K562 (cell line): ENCODE measurements at regions not wholly inside any gene's neighbourhood (a gene's known extent, or its start where the extent isn't known, plus 50 kb on each side); places are given as distances from the start of the nearest gene placed in this dataset.

Source experiments
- ATAC-seq: fragments of 200-7000 bp; cut with Tn5 transposase; 3 replicates; pipeline ENCODE4 v1.9.1; 2020; ENCODE audit warnings: moderate library complexity
- BruUV-seq: library from RNA; stranded (reverse); fragments of 400-500 nt; replicated peaks from 2 replicates; lab custom pipeline; 2021; lab: Mats Ljungman, UMichigan
- CTCF ChIA-PET: fragments of 300-600 bp; formaldehyde crosslinking; extraction: SDS; loops from one replicate; lab custom pipeline; 2021; ENCODE audit warnings: low intra/inter-chr PET ratio; lab: Yijun Ruan, JAX
- POLR2A ChIA-PET: fragments of 300-600, 350-650 bp; sonication (Branson Sonifier 250); formaldehyde crosslinking; extraction: SDS; loops from one replicate; lab custom pipeline; 2021; ENCODE audit warnings: antibody characterized with exemption, inconsistent platforms; lab: Yijun Ruan, JAX
- DNase-seq, 4 experiments: peaks; one replicate each; pipeline versions ENCODE4 v3.0.0 to v3.0.0-alpha.2; 2011 to 2018; ENCODE audit warnings: low spot score in 3 of 4, mixed read lengths in 3 of 4; ENCODE audit errors: extremely low read depth in 1 of 4
- FAIRE-seq: peaks from 2 replicates; lab custom pipeline; 2011; peaks lifted over from hg19 to GRCh38; lab: Jason Lieb, UNC
- H2AFZ ChIP-seq: 2 replicates; pipeline ENCODE4 v1.6.0; 2011; ENCODE audit warnings: low read depth, low read length, control low read depth, inconsistent platforms
- H3K27ac ChIP-seq: fragments of 200-600 bp; 3 replicates; pipeline ENCODE4 v1.8.0; 2011; ENCODE audit warnings: low read depth, mild to moderate bottlenecking, control low read depth, inconsistent platforms, low read length, moderate library complexity, mixed read lengths; ENCODE audit errors: extremely low read depth
- H3K27me3 ChIP-seq, 2 experiments: fragments of 300-600 bp in 1 of 2; 2 replicates in 1 of 2; 3 replicates in 1 of 2; pipeline versions ENCODE4 v1.6.0 to v1.8.0; 2011; ENCODE audit warnings: inconsistent platforms in 2 of 2, low read length in 2 of 2, mild to moderate bottlenecking in 1 of 2, mixed read lengths in 1 of 2, moderate library complexity in 1 of 2; ENCODE audit not compliant: control insufficient read depth in 2 of 2, insufficient read depth in 2 of 2
- H3K36me3 ChIP-seq: fragments of 300-600 bp; 3 replicates; pipeline ENCODE4 v1.8.0; 2011; ENCODE audit warnings: mild to moderate bottlenecking, low read length, inconsistent platforms; ENCODE audit not compliant: control insufficient read depth, insufficient read depth
- H3K4me1 ChIP-seq, 2 experiments: fragments of 200-600 bp in 1 of 2; replicated peaks in 1 of 2; 2 replicates in 1 of 2; 3 replicates in 1 of 2; pipeline versions ENCODE4 v1.5.1 to v1.8.0; 2011; ENCODE audit warnings: inconsistent platforms in 2 of 2, low read length in 2 of 2, mild to moderate bottlenecking in 1 of 2, mixed read lengths in 1 of 2, moderate library complexity in 1 of 2; ENCODE audit not compliant: control insufficient read depth in 2 of 2, insufficient read depth in 2 of 2
- H3K4me2 ChIP-seq: 2 replicates; pipeline ENCODE4 v1.6.1; 2011; ENCODE audit warnings: low read length, control low read depth, inconsistent platforms, mixed read lengths; ENCODE audit not compliant: insufficient read depth
- H3K4me3 ChIP-seq: fragments of 200-600 bp; sonication (generic), shearing (Covaris generic); 2 replicates; pipeline ENCODE4 v1.5.1; 2016; ENCODE audit warnings: control low read depth, inconsistent platforms
- H3K79me2 ChIP-seq: fragments of 200-600 bp; 3 replicates; pipeline ENCODE4 v1.8.0; 2011; ENCODE audit warnings: low read length, inconsistent platforms; ENCODE audit not compliant: control insufficient read depth, insufficient read depth
- H3K9ac ChIP-seq, 2 experiments: 2 replicates each; pipeline versions ENCODE4 v1.6.0 to v1.6.1; 2011; ENCODE audit warnings: low read depth in 2 of 2, low read length in 2 of 2, control low read depth in 1 of 2, inconsistent platforms in 1 of 2, mild to moderate bottlenecking in 1 of 2, mixed read lengths in 1 of 2; ENCODE audit not compliant: insufficient read depth in 1 of 2
- H3K9me1 ChIP-seq: one replicate; pipeline ENCODE4 v1.6.0; 2011; ENCODE audit warnings: inconsistent platforms, mild to moderate bottlenecking, low read length, moderate library complexity; ENCODE audit not compliant: control insufficient read depth, insufficient read depth
- H3K9me3 ChIP-seq: replicated peaks from 2 replicates; pipeline ENCODE4 v1.5.1; 2011; ENCODE audit warnings: low read depth, low read length, inconsistent platforms; ENCODE audit not compliant: control insufficient read depth, insufficient read depth
- H4K20me1 ChIP-seq: replicated peaks from 2 replicates; pipeline ENCODE4 v1.6.1; 2011; ENCODE audit warnings: low read length, inconsistent platforms, mixed read lengths; ENCODE audit not compliant: control insufficient read depth, insufficient read depth
- AFF1 ChIP-seq, 2 experiments: fragments of 450-650 bp; IDR thresholded peaks; 2 replicates each; pipeline ENCODE4 v1.6.1; 2018; ENCODE audit warnings: mild to moderate bottlenecking in 2 of 2, low read depth in 1 of 2; ENCODE audit not compliant: partially characterized antibody in 2 of 2
- ATF2 ChIP-seq: sonication (generic); formaldehyde crosslinking; IDR thresholded peaks from 2 replicates; pipeline ENCODE4 v1.8.1; 2022; ENCODE audit warnings: missing genetic modification reagents
- FOS ChIP-seq: IDR thresholded peaks from 3 replicates; pipeline ENCODE4 v1.6.1; 2011; ENCODE audit not compliant: insufficient read length; ENCODE audit errors: extremely low read depth
- PTTG1 ChIP-seq: fragments of 450-650 bp; IDR thresholded peaks from 2 replicates; pipeline ENCODE4 v1.6.1; 2016; ENCODE audit warnings: low read depth, mild to moderate bottlenecking, missing genetic modification characterization, missing compliant biosample characterization
- RBM17 ChIP-seq: fragments of 200-400 bp; formaldehyde crosslinking; IDR thresholded peaks from 2 replicates; pipeline ENCODE4 v1.6.1; 2017; ENCODE audit warnings: low read depth, mild to moderate bottlenecking, low read length, borderline replicate concordance
- RBM25 ChIP-seq: fragments of 200-400 bp; formaldehyde crosslinking; IDR thresholded peaks from 2 replicates; pipeline ENCODE4 v1.6.1; 2018; ENCODE audit warnings: low read length, low read depth, moderate library complexity; ENCODE audit not compliant: severe bottlenecking
- REST ChIP-seq, 2 experiments: fragments of 450-650 bp; formaldehyde crosslinking in 1 of 2; IDR thresholded peaks; 2 replicates each; pipeline versions ENCODE4 v1.4.0 to v1.6.1; 2014 to 2020; ENCODE audit warnings: mild to moderate bottlenecking in 2 of 2, borderline replicate concordance in 1 of 2, low read depth in 1 of 2
- TEAD1 ChIP-seq, 2 experiments: fragments of 450-650 bp in 1 of 2; sonication (generic) in 1 of 2; formaldehyde crosslinking; IDR thresholded peaks; 2 replicates each; pipeline versions ENCODE4 v1.4.0 to v1.8.0; 2020 to 2022; ENCODE audit warnings: mild to moderate bottlenecking in 2 of 2, missing genetic modification reagents in 1 of 2
- whole genome bisulfite sequencing: fragments of 100-300 bp; shearing (Covaris generic); methylation state at CpG from one replicate; pipeline ENCODE4 v1.1.6; 2016; ENCODE audit warnings: low coverage, mixed read lengths; ENCODE audit not compliant: insufficient coverage; ENCODE audit errors: missing lambda C conversion rate; 5-methylcytosine and 5-hydroxymethylcytosine counted together
- in situ Hi-C: fragments of 300-500 bp; cut with MboI; formaldehyde crosslinking; loops from 4 replicates; pipeline ENCODE4 v1.15.0; 2018; ENCODE audit warnings: inconsistent platforms, mixed read lengths
- intact Hi-C: fragments of 100-400 bp; cut with micrococcal nuclease; formaldehyde crosslinking; loops from 2 replicates; pipeline ENCODE4 v1.14.2; 2022

GRCh38 chr16:50928065-50928464 lies 186.2 kb downstream of the CYLD start:
- Histone ChIP-seq H3K4me2 (no peak overlapping the region), H4K20me1 (no peaks in the 10 kb centered on the region), H3K27me3 (peaks cover 2 to 15% of the 10 kb centered on the region in 2 experiments; a peak in 2 of 5 replicates), H2AFZ (no peak overlapping the region), H3K4me3 (no peak overlapping the region), H3K9me3 (no peaks in the 10 kb centered on the region), H3K4me1 (no peaks in the 10 kb centered on the region), H3K9me1 (no peaks in the 10 kb centered on the region), H3K27ac (no peak overlapping the region), H3K9ac (no peak overlapping the region), H3K79me2 (no peaks in the 10 kb centered on the region), H3K36me3 (no peaks in the 10 kb centered on the region)
- intact Hi-C loops (no loop called here), in situ Hi-C loops (no loop called here)
- FAIRE-seq (no peak), ATAC-seq (no peak), DNase-seq (no peak)
- BruUV-seq: no TSS peak
- WGBS: 2% methylated on average over 5 of the region's 5 CpGs
- ChIA-PET CTCF (no interaction called here), POLR2A (interaction anchor here (0.6 kb wide), 1 partner anchor 120 kb away, joined by 3 read pairs; no protein-coding TSS in a partner anchor)
- TF ChIP-seq REST (IDR thresholded peaks at IDR 0.05; ENCODE audit: borderline replicate concordance) (no peak), REST (CRISPR knock-in tag; IDR thresholded peaks at IDR 0.05; ENCODE audit: low read depth) (no peak), ATF2 (CRISPR knock-in tag) (no peak), PTTG1 (tag) (no peak), RBM17 (no peak), TEAD1 (CRISPR knock-in tag; IDR thresholded peaks at IDR 0.05) (no peak), RBM25 (no peak), FOS (no peak), AFF1 (IDR thresholded peaks at IDR 0.05; ENCODE audit: low read depth in 1 of 2, partially characterized antibody in 2 of 2) (no peak)
